CD14-positive monocyte (primary cell): ENCODE measurements at regions not wholly inside any gene's neighbourhood (a gene's known extent, or its start where the extent isn't known, plus 50 kb on each side); places are given as distances from the start of the nearest gene placed in this dataset.

ENCODE experiments used
- DNase-seq, 3 donors: peaks; one replicate each; pipeline ENCODE4 v3.0.0-alpha.2; 2011 to 2022
- H2AFZ ChIP-seq: 2 replicates; pipeline ENCODE4 v1.6.0; 2012; ENCODE audit warnings: mild to moderate bottlenecking, low read depth, low read length, inconsistent platforms; ENCODE audit not compliant: insufficient read depth, poor library complexity, severe bottlenecking
- H3K27ac ChIP-seq, 2 donors: 1 replicate in 1 of 2; 2 replicates in 1 of 2; pipeline ENCODE4 v1.5.1; 2012 to 2013; ENCODE audit warnings: low read length in 2 of 2, control low read depth in 1 of 2, inconsistent platforms in 1 of 2, low read depth in 1 of 2, mild to moderate bottlenecking in 1 of 2
- H3K27me3 ChIP-seq, 2 donors: one replicate each; pipeline versions ENCODE4 v1.6.0 to v1.6.1; 2011 to 2013; ENCODE audit warnings: low read length in 2 of 2; ENCODE audit not compliant: control insufficient read depth in 2 of 2, insufficient read depth in 2 of 2
- H3K36me3 ChIP-seq, 2 donors: replicated peaks in 1 of 2; 1 replicate in 1 of 2; 2 replicates in 1 of 2; pipeline versions ENCODE4 v1.5.1 to v1.6.1; 2012 to 2013; ENCODE audit warnings: low read length in 2 of 2, control low read depth in 1 of 2, inconsistent platforms in 1 of 2, mild to moderate bottlenecking in 1 of 2; ENCODE audit not compliant: insufficient read depth in 2 of 2, control insufficient read depth in 1 of 2
- H3K4me1 ChIP-seq, 2 donors: 1 replicate in 1 of 2; 2 replicates in 1 of 2; pipeline versions ENCODE4 v1.5.1 to v1.6.1; 2012 to 2013; ENCODE audit warnings: low read length in 2 of 2, control low read depth in 1 of 2, inconsistent platforms in 1 of 2, mild to moderate bottlenecking in 1 of 2, moderate library complexity in 1 of 2; ENCODE audit not compliant: insufficient read depth in 2 of 2, control insufficient read depth in 1 of 2
- H3K4me2 ChIP-seq: replicated peaks from 2 replicates; pipeline ENCODE3; 2012; ENCODE audit warnings: low read length, moderate library complexity, mild to moderate bottlenecking; ENCODE audit not compliant: poor library complexity, severe bottlenecking; ENCODE audit errors: extremely low read depth
- H3K4me3 ChIP-seq, 3 experiments: fragments of 200-600 bp in 1 of 3; sonication (generic) in 1 of 3; replicated peaks in 1 of 3; 1 replicate in 2 of 3; 2 replicates in 1 of 3; pipeline ENCODE4 v1.5.1; 2011 to 2013; ENCODE audit warnings: low read length in 3 of 3, mild to moderate bottlenecking in 3 of 3, control low read depth in 2 of 3, low read depth in 2 of 3, inconsistent platforms in 1 of 3, moderate library complexity in 1 of 3
- H3K79me2 ChIP-seq: 2 replicates; pipeline ENCODE4 v1.6.0; 2012; ENCODE audit warnings: mild to moderate bottlenecking, control low read depth, inconsistent platforms, low read length, moderate library complexity; ENCODE audit not compliant: insufficient read depth
- H3K9ac ChIP-seq: 2 replicates; pipeline ENCODE4 v1.6.0; 2017; ENCODE audit warnings: low read length, mild to moderate bottlenecking; ENCODE audit not compliant: insufficient read depth, poor library complexity, severe bottlenecking
- H3K9me3 ChIP-seq, 2 donors: replicated peaks in 1 of 2; 1 replicate in 1 of 2; 2 replicates in 1 of 2; pipeline versions ENCODE4 v1.5.1 to v1.6.1; 2012 to 2013; ENCODE audit warnings: low read length in 2 of 2, control low read depth in 1 of 2; ENCODE audit not compliant: control insufficient read depth in 1 of 2, insufficient read depth in 1 of 2
- H4K20me1 ChIP-seq: 2 replicates; pipeline ENCODE4 v1.6.0; 2012; ENCODE audit warnings: mild to moderate bottlenecking, low read length, control low read depth, moderate library complexity; ENCODE audit not compliant: insufficient read depth
- H3K27ac Mint-ChIP-seq, 7 donors: one replicate each; pipeline ENCODE4 v1.8.0; 2020; ENCODE audit warnings: mild to moderate bottlenecking in 7 of 7, mixed read lengths in 7 of 7, moderate library complexity in 6 of 7, inconsistent platforms in 2 of 7
- H3K27me3 Mint-ChIP-seq, 3 donors: one replicate each; pipeline ENCODE4 v1.8.0; 2021 to 2022; ENCODE audit warnings: low read depth in 3 of 3, mild to moderate bottlenecking in 3 of 3, mixed read lengths in 3 of 3, moderate library complexity in 3 of 3, inconsistent platforms in 1 of 3
- H3K36me3 Mint-ChIP-seq, 2 donors: one replicate each; pipeline ENCODE4 v1.8.0; 2020; ENCODE audit warnings: mixed read lengths in 2 of 2, inconsistent platforms in 1 of 2, mild to moderate bottlenecking in 1 of 2
- H3K4me1 Mint-ChIP-seq: one replicate; pipeline ENCODE4 v1.8.0; 2020; ENCODE audit warnings: mild to moderate bottlenecking, mixed read lengths
- H3K4me3 Mint-ChIP-seq, 2 donors: one replicate each; pipeline ENCODE4 v1.8.0; 2020; ENCODE audit warnings: mild to moderate bottlenecking in 2 of 2, mixed read lengths in 2 of 2, moderate library complexity in 1 of 2
- H3K9me3 Mint-ChIP-seq, 7 donors: one replicate each; pipeline ENCODE4 v1.8.0; 2020 to 2022; ENCODE audit warnings: mixed read lengths in 7 of 7, mild to moderate bottlenecking in 6 of 7, moderate library complexity in 6 of 7, inconsistent platforms in 2 of 7
- WGBS: methylation state at CpG from one replicate; pipeline ENCODE4 v1.1.5; 2013; ENCODE audit warnings: missing lambda C conversion rate; ENCODE audit not compliant: insufficient coverage; 5-methylcytosine and 5-hydroxymethylcytosine counted together
- intact Hi-C, 2 donors: fragments of 100-400 bp; cut with micrococcal nuclease; formaldehyde crosslinking; loops; one replicate each; pipeline versions ENCODE4 v1.15.0 to v1.15.1; 2023
- TF ChIP-seq, protein P1 (sequence below): fragments of 200-600 bp; IDR thresholded peaks from one replicate; pipeline ENCODE4 v1.8.0; 2022; ENCODE audit warnings: antibody characterized with exemption, mild to moderate bottlenecking

DNA sequence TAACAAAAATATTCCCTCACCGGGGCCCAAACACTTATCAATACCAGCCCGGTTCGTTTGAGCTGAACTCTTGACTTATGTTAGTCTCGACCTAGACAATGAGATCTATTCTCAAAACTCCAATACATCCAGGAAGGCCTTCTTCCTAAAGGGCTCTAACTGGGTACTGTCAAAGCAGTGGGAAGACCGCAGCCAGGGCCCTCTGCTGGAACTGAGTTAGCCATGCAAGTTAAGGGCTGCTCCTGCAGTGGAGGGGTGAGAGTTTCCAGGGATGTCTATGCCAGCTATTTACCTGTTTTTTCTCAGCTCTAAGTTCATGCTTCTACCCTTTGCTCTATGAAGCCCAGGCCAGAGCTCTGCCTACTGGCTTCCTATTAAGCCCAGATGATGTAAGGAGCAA is 348.8 kb downstream of the GXYLT1 start:
- Mint-ChIP-seq H3K36me3 (no peaks in the 10 kb centered on the region), H3K27ac (no peak overlapping the region), H3K4me3 (no peak overlapping the region), H3K4me1 (no peaks in the 10 kb centered on the region), H3K9me3 (peaks cover 2 to 19% (median 12%) of the 10 kb centered on the region in 7 donors), H3K27me3 (no peaks in the 10 kb centered on the region)
- TF ChIP-seq, protein P1, sequence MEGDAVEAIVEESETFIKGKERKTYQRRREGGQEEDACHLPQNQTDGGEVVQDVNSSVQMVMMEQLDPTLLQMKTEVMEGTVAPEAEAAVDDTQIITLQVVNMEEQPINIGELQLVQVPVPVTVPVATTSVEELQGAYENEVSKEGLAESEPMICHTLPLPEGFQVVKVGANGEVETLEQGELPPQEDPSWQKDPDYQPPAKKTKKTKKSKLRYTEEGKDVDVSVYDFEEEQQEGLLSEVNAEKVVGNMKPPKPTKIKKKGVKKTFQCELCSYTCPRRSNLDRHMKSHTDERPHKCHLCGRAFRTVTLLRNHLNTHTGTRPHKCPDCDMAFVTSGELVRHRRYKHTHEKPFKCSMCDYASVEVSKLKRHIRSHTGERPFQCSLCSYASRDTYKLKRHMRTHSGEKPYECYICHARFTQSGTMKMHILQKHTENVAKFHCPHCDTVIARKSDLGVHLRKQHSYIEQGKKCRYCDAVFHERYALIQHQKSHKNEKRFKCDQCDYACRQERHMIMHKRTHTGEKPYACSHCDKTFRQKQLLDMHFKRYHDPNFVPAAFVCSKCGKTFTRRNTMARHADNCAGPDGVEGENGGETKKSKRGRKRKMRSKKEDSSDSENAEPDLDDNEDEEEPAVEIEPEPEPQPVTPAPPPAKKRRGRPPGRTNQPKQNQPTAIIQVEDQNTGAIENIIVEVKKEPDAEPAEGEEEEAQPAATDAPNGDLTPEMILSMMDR, result no peak
- Histone ChIP-seq H3K27ac (no peak overlapping the region), H2AFZ (no peak overlapping the region), H4K20me1 (no peaks in the 10 kb centered on the region), H3K9me3 (peaks cover 10 to 11% of the 10 kb centered on the region in 2 donors), H3K4me2 (no peak overlapping the region), H3K79me2 (no peaks in the 10 kb centered on the region), H3K27me3 (no peaks in the 10 kb centered on the region), H3K36me3 (no peaks in the 10 kb centered on the region), H3K9ac (no peak overlapping the region), H3K4me1 (no peaks in the 10 kb centered on the region), H3K4me3 (no peak overlapping the region)
- WGBS, result 94% methylated on average over 4 of the region's 5 CpGs
- DNase-seq, result no peak
- intact Hi-C loops, result no loop called here

DNA sequence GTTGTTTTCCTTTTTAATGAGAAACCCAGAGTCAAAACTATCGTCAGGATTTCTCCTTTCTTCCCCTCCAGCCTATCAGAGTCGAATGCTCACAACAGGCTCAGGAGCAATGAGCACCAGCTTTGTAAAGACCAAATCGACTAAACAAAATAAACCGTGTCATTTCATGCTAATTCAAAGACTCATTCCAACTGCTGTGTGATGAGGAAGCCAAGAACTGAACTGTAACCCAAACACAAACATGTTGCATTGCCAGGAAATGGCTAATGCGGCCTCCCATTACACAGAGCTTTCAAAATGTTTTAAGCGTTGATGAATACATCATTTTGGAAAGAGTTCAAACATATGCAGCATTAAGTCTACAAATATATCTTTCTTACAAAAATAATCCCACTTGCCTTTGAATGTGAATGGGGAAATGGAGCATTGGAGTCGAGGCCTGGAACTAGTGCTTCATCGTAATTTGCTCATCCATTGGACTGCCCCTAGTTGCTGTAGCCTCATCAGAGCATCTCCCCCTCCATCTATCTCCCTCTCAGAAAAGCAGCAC is 349.5 kb downstream of the GXYLT1 start:
- Histone ChIP-seq H3K4me3 (no peak overlapping the region), H3K79me2 (no peaks in the 10 kb centered on the region), H4K20me1 (no peaks in the 10 kb centered on the region), H3K27me3 (no peaks in the 10 kb centered on the region), H3K9ac (no peak overlapping the region), H3K4me1 (no peaks in the 10 kb centered on the region), H3K9me3 (peaks cover 12 to 18% of the 10 kb centered on the region in 2 donors), H3K36me3 (no peaks in the 10 kb centered on the region), H2AFZ (peak overlapping the region; percentile 22), H3K4me2 (no peak overlapping the region), H3K27ac (no peak overlapping the region)
- H3K27me3 Mint-ChIP-seq, result no peaks in the 10 kb centered on the region
- no peak for DNase-seq
- H3K4me3 Mint-ChIP-seq, result no peak overlapping the region
- no peaks in the 10 kb centered on the region for H3K4me1 Mint-ChIP-seq
- TF ChIP-seq, protein P1, result no peak
- H3K36me3 Mint-ChIP-seq, result no peaks in the 10 kb centered on the region
- peaks cover 4 to 26% (median 20%) of the 10 kb centered on the region in 7 donors for H3K9me3 Mint-ChIP-seq
- WGBS, result 100% methylated on average over 1 of the region's 8 CpGs
- no peak overlapping the region for H3K27ac Mint-ChIP-seq
- intact Hi-C loops, result no loop called here
